A673 (cell line): ENCODE measurements at regions not wholly inside any gene's neighbourhood (a gene's known extent, or its start where the extent isn't known, plus 50 kb on each side); places are given as distances from the start of the nearest gene placed in this dataset.

Experiments used
- BruUV-seq: library from RNA; stranded (reverse); fragments of 400-500 nt; replicated peaks from 2 replicates; lab custom pipeline; 2021; lab: Mats Ljungman, UMichigan
- CTCF ChIA-PET: fragments of 300-600 bp; sonication (Branson Sonifier 250); formaldehyde crosslinking; loops from one replicate; lab custom pipeline; 2022; ENCODE audit warnings: antibody characterized with exemption; lab: Charles Lee
- POLR2A ChIA-PET: fragments of 300-600 bp; sonication (Branson Sonifier 250); formaldehyde crosslinking; loops from one replicate; lab custom pipeline; 2022; ENCODE audit warnings: antibody characterized with exemption; ENCODE audit not compliant: low non-redundant PET; lab: Charles Lee
- DNase-seq: peaks from one replicate; pipeline ENCODE4 v3.0.0-alpha.2; 2015; ENCODE audit warnings: low spot score
- H3K27ac ChIP-seq: fragments of 200-600 bp; sonication (generic); 2 replicates; pipeline ENCODE4 v1.5.1; 2016; ENCODE audit warnings: mixed run types, low read depth, mild to moderate bottlenecking, mixed read lengths, antibody characterized with exemption, low read length; ENCODE audit not compliant: poor library complexity, severe bottlenecking
- H3K27me3 ChIP-seq: fragments of 200-600 bp; sonication (generic); replicated peaks from 2 replicates; pipeline ENCODE4 v1.6.1; 2017; ENCODE audit warnings: mixed run types, low read depth, mild to moderate bottlenecking, mixed read lengths, antibody characterized with exemption, low read length; ENCODE audit not compliant: insufficient read depth, poor library complexity
- H3K36me3 ChIP-seq: fragments of 200-600 bp; sonication (generic); 2 replicates; pipeline ENCODE4 v1.6.1; 2016; ENCODE audit warnings: mixed run types, mild to moderate bottlenecking, mixed read lengths, antibody characterized with exemption, low read length; ENCODE audit not compliant: insufficient read depth, poor library complexity, severe bottlenecking
- H3K4me1 ChIP-seq: fragments of 200-600 bp; sonication (generic); 2 replicates; pipeline ENCODE4 v1.6.1; 2017; ENCODE audit warnings: mixed run types, mild to moderate bottlenecking, mixed read lengths, antibody characterized with exemption, low read length; ENCODE audit not compliant: insufficient read depth, poor library complexity, severe bottlenecking
- H3K4me3 ChIP-seq: fragments of 200-600 bp; sonication (generic); 2 replicates; pipeline ENCODE4 v1.5.1; 2016; ENCODE audit warnings: low read depth, mixed run types, mild to moderate bottlenecking, mixed read lengths, low read length; ENCODE audit not compliant: poor library complexity, severe bottlenecking
- H3K9me3 ChIP-seq: fragments of 200-600 bp; sonication (generic); 2 replicates; pipeline ENCODE4 v1.6.1; 2016; ENCODE audit warnings: mixed run types, low read depth, mild to moderate bottlenecking, mixed read lengths, antibody characterized with exemption, low read length; ENCODE audit not compliant: poor library complexity, severe bottlenecking
- EZH2 ChIP-seq: fragments of 200-600 bp; sonication (generic); IDR thresholded peaks from 2 replicates; pipeline ENCODE4 v1.6.1; 2017; ENCODE audit warnings: borderline replicate concordance, low read depth, mild to moderate bottlenecking, mixed read lengths, antibody characterized with exemption, low read length; ENCODE audit not compliant: poor library complexity, severe bottlenecking
- intact Hi-C: fragments of 100-400 bp; cut with micrococcal nuclease; formaldehyde crosslinking; loops from one replicate; pipeline ENCODE4 v1.10.0; 2022; ENCODE audit not compliant: unreplicated experiment
- TF ChIP-seq, protein P1 (sequence below): fragments of 300-800, 200-600 bp; sonication (generic); conservative IDR thresholded peaks from 2 replicates; pipeline ENCODE4 v1.5.1; 2017; ENCODE audit warnings: low read depth, mild to moderate bottlenecking, antibody characterized with exemption, low read length, moderate library complexity, mixed read lengths

DNA sequence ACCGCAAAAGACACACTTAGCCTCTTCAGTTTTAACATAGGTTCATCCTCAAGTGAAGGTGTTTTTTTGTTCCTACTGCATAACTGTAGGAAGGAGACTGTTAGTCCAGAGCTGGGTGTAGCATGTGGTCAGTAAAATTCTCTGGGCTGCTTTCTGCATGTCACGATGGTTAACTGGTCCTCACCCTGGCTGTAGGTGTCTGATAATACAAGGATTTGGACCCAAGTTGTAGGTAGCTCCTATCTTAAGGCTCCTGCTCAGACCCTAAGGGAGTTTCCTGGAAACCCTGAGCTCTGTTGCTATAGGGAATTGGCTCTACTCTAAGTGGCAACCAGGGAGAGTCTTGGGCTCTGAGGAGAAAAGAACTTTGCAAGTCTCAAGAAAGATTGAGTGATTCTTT lies 112.9 kb downstream of the SAMD9 start:
- Histone ChIP-seq H3K27me3 (peaks cover 41% of the 10 kb centered on the region), H3K9me3 (no peaks in the 10 kb centered on the region), H3K27ac (no peak overlapping the region), H3K4me3 (no peak overlapping the region), H3K36me3 (no peaks in the 10 kb centered on the region), H3K4me1 (no peaks in the 10 kb centered on the region)
- intact Hi-C loops, result no loop called here
- ChIA-PET POLR2A (no interaction called here), CTCF (no interaction called here)
- DNase-seq, result no peak
- no TSS peak for BruUV-seq
- TF ChIP-seq EZH2, result no peak
- TF ChIP-seq, protein P1, sequence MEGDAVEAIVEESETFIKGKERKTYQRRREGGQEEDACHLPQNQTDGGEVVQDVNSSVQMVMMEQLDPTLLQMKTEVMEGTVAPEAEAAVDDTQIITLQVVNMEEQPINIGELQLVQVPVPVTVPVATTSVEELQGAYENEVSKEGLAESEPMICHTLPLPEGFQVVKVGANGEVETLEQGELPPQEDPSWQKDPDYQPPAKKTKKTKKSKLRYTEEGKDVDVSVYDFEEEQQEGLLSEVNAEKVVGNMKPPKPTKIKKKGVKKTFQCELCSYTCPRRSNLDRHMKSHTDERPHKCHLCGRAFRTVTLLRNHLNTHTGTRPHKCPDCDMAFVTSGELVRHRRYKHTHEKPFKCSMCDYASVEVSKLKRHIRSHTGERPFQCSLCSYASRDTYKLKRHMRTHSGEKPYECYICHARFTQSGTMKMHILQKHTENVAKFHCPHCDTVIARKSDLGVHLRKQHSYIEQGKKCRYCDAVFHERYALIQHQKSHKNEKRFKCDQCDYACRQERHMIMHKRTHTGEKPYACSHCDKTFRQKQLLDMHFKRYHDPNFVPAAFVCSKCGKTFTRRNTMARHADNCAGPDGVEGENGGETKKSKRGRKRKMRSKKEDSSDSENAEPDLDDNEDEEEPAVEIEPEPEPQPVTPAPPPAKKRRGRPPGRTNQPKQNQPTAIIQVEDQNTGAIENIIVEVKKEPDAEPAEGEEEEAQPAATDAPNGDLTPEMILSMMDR, result no peak

DNA sequence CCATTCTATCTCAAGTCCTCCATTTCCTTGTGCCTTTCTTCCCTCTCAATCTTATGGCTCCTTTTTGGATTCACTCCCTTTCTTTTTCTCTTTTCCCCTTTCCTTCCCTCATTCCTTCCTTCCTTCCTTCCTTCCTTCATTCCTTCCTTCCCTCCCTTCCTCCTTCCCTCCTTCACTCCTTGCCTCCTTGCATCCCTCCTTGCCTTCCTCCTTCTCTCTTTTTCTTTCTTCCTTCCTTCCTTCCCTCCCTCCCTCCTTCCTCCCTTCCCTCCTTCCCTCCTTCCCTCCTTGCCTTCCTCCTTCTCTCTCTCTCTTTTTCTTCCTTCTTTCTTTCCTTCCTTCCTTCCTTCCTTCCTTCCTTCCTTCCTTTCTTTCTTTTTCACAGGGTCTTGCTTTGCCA lies 120.1 kb downstream of the SAMD9 start:
- intact Hi-C loops, result no loop called here
- no peak overlapping the region for H3K27ac ChIP-seq
- no peak for DNase-seq
- peaks cover 54% of the 10 kb centered on the region for H3K27me3 ChIP-seq
- no peak overlapping the region for H3K4me3 ChIP-seq
- POLR2A ChIA-PET, result no interaction called here
- CTCF ChIA-PET, result no interaction called here
- no TSS peak for BruUV-seq
- H3K36me3 ChIP-seq, result no peaks in the 10 kb centered on the region
- TF ChIP-seq EZH2, result no peak
- TF ChIP-seq, protein P1, result no peak
- no peaks in the 10 kb centered on the region for H3K9me3 ChIP-seq
- no peaks in the 10 kb centered on the region for H3K4me1 ChIP-seq

DNA sequence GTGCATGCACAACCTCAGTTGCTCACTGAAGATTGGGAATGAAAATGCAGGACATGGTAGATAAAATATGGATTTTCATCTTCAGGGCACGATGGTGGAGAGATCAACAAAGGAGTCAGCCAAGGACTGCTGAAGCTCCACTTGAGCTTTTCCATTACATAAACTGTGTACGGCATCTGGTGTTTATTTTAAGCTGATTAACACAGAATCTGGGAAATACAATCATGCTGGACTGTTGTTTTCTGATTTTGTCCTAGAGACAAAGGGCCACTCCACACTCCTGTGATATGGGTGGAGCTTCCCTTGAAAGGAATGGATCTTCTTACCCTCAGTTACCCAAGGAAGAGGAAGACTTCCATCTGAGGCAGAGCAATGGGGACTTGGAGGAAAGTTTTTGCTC lies 120.6 kb downstream of the SAMD9 start:
- Histone ChIP-seq H3K27me3 (peaks cover 49% of the 10 kb centered on the region), H3K4me3 (no peak overlapping the region), H3K9me3 (no peaks in the 10 kb centered on the region), H3K36me3 (no peaks in the 10 kb centered on the region), H3K4me1 (no peaks in the 10 kb centered on the region), H3K27ac (no peak overlapping the region)
- no peak for DNase-seq
- TF ChIP-seq, protein P1, result no peak
- TF ChIP-seq EZH2, result no peak
- intact Hi-C loops, result no loop called here
- BruUV-seq, result no TSS peak
- ChIA-PET CTCF (no interaction called here), POLR2A (no interaction called here)
